Hematopoietic multipotent progenitor cell treated with erythropoietin and hydrocortisone succinate and interleukin-3 and kit ligand, for 8 days (in vitro differentiated cells): ENCODE measurements at regions not wholly inside any gene's neighbourhood (a gene's known extent, or its start where the extent isn't known, plus 50 kb on each side); places are given as distances from the start of the nearest gene placed in this dataset.
"Not testable (repeated sequence)": the region's sequence is repeated elsewhere in the genome, so short reads cannot be mapped to it uniquely, and the experiment has no call there.

Source experiments
- DNase-seq: peaks from one replicate; pipeline ENCODE4 v3.0.0-alpha.2; 2015

DNA sequence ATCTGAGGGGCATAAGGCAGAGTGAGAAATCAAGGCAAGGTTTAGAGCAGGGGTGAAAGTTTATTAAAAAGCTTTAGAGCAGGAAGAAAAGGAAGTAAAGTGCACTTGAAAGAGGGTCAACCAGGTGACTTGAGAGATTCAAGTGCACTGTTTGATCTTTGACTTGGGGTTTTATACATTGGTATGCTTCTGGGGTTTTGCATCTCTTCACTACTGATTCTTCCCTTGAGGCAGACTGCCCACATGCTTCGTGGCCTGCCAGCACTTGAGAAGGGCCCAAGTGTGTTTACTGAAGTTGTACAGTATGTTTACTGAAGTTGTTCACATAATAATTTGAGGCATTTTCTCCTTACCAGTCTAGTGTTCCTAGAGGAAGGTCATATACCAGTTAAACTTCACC lies 367.0 kb upstream of the UBE2E2 start:
- DNase-seq: no peak

DNA sequence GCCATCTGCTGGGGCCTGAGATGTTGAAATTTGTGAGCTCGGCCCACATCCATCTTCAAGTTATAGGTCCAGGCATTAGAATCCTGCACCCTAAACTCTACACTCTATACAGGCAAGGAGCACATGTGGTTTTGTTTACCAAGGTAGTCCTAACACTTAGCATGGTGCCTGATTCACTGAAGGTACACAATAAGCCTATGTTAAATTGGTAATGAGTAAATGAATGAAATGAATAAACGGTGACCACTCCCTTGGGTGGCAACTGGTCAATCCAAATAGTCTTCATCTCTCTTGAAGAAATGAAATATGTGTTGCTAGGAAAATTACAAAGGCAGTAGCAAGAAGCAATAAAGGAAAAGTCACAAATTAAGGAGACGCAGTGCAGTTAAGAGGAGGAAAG lies 359.3 kb upstream of the UBE2E2 start:
- DNase-seq: no peak

DNA sequence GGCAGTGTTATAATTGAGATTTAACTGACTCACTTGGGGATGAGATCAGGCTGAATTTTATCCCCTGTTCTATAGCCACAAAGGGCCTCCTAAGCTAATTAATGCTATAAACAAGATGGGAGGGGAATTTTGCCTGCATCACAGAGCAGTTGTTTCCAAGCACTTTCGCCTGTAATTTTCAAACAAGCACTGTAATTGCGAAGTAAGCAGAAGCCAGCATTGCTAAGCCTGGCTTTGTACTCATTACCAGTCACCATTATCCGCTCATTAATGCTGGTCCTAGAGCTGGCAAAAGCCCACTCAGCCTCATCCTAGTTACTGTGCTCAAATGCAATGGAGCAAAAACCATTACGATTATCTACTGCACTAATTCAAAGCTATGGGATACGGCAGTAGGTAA lies 356.6 kb upstream of the UBE2E2 start:
- no peak for DNase-seq

DNA sequence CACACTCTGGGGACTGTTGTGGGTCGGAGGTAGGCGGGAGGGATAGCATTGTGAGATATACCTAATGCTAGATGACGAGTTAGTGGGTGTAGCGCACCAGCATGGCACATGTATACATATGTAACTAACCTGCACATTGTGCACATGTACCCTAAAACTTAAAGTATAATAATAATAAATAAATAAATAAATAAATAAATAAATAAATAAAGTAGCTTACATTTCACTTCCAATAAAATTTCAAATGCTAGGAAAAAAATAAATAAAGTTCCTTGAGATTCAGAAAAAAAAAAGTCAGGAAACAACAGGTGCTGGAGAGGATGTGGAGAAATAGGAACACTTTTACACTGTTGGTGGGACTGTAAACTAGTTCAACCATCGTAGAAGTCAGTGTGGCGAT lies 353.5 kb upstream of the UBE2E2 start:
- not testable (repeated sequence) for DNase-seq

DNA sequence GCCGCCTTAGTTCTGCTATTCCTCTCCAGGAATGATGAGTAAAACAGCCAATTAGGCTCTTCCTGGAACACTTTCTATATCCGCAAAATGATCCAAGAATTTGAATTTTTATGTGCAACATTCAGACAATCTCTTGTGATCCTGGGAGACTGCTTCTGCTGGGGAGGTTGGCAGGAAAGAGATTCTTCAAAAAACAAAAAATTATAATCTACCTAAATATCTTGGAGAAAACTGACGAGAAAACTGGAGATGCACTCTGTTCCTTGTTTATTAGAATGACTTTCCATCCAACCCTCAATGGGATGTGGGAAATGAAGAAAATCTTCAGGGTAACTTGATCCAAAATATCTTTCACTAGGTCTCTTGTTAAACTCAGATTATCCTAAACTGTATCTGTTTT lies 346.3 kb upstream of the UBE2E2 start:
- DNase-seq: no peak

GRCh38 chr3:22858486-22858885 lies 344.6 kb upstream of the UBE2E2 start:
- DNase-seq: no peak

GRCh38 chr3:22859618-22860017 lies 343.5 kb upstream of the UBE2E2 start:
- DNase-seq: no peak

- DNase-seq: no peak
These were observed 341.7 kb upstream of the UBE2E2 start for GRCh38 chr3:22861426-22861825.

DNA sequence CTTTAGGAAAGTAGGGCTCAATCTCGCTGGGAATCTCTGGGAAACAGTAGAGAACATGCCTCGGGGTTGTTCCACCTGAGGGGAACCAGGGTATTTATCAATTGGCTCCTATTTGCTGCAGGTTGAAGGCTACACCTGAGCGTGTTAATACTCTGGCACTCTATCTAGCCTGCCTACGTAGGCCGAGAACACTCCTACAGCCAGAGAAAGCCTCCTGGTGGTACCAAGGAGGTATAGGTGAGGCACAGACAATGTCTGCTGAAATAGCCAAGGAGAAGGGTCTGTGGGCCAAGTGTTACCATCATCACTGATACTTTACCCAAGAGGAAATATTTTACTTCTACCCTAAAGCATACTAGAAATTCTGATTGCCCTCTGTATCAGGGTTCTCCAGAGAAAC lies 341.0 kb upstream of the UBE2E2 start:
- DNase-seq: no peak

DNA sequence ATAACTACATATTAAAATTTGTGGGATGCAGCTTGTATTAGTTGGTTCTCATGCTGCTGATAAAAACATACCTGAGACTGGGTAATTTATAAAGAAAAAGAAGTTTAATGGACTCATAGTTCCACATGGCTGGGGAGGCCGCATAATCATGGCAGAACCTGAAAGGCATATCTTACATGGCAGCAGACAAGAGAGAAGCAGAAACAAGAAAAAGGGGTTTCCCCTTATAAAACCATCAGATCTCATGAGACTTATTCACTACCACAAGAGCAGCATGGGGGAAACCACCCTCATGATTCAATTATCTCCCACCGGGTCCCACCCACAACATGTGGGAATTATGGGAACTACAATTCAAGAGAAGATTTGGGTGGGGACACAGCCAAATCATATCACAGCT lies 320.3 kb upstream of the UBE2E2 start:
- not testable (repeated sequence) for DNase-seq

DNA sequence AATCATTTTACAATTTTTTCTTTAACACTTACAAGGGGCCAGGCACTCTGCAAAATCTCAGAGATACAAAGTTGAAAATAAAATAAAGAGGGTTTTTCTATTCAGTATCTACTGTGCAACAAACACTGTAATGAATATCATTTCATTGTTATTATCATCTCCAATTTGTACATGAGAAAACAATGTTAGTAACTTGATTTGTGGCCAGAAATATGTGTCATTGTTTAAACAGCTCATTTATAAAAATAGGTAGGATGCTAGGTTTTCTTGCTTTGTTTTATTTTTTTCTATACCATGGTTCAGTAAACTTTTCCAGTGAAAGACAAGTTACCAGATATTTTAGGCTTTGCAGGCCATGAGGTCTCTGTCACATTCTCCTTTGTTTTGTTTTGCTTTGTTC lies 318.1 kb upstream of the UBE2E2 start:
- DNase-seq: no peak

GRCh38 chr3:22885574-22886341 lies 317.4 kb upstream of the UBE2E2 start:
- no peak for DNase-seq

GRCh38 chr3:22886439-22887068 lies 316.6 kb upstream of the UBE2E2 start:
- no peak for DNase-seq

GRCh38 chr3:22887664-22888291 lies 315.3 kb upstream of the UBE2E2 start:
- peak; percentile 59 for DNase-seq

DNA sequence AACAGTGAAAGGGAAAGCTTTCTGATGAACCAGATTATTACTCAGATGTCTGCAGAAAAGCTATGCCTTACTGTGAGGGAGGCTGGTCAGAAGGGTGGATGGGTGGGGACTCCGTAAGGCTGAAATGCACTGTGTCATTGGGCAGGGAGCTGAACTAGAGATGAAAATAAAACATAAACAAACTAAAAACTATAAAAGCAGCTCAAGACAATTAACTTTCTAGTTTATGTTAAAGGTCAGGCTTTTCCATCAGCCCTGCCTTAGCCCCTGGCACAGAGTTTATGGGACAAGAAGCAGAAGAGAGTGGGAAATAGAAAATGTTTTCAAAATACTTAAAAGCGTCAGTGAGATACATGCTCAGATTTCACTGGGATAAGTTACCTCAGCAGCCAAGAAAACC lies 310.0 kb upstream of the UBE2E2 start:
- no peak for DNase-seq

DNA sequence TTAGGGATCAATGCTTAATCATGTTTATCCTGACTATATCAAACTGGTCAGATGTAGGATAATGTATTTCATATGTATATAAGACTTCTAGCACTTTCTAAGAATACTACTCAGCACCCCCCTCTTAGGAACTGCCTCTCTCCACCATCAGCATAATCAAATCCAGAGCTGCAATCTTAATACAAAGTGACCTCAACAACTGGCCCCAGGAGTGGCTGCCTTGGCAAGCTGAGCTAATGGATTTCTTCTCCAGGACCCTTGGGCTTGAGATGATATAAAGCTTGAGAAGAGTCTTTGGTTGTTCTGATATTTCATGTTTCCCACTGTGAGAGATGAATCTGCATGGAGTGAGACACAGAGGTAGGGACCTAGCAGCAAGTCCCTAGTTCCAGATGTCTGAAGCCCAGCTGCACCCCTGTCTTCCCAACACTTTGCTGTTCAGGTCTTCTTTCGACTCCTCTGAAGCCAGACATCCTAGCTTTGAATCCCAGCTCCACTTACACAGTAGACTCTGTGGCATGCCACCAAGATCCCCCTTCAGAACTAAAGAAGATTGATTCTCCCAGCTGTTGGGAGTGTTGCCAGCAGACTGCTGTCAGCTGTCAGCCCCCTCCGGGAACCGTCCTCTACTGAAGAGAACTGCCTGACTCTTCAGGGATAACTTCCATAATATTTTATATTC lies 309.3 kb upstream of the UBE2E2 start:
- DNase-seq: no peak

DNA sequence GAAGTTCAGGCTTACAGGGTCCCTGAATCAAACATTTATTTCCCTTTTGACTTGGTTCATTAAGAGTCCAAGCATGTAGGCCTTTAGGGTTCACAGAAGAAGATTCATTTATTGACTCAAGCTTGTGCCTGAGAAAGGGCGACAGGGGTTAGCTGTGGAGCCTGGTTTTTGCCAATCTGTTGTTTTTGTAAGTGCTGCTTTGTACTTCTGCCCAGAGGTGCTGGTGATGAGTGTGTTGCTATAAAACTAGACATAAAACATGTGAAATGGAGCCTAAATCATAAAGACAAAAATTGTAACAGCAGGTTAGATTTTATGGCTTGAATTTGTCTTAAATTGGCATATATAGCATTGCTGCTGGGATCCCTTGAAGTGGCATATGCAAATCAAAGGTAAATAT lies 308.3 kb upstream of the UBE2E2 start:
- no peak for DNase-seq

- DNase-seq: no peak
These were observed 307.5 kb upstream of the UBE2E2 start for GRCh38 chr3:22895671-22896070.

GRCh38 chr3:22898558-22898957 lies 304.6 kb upstream of the UBE2E2 start:
- DNase-seq: no peak

DNA sequence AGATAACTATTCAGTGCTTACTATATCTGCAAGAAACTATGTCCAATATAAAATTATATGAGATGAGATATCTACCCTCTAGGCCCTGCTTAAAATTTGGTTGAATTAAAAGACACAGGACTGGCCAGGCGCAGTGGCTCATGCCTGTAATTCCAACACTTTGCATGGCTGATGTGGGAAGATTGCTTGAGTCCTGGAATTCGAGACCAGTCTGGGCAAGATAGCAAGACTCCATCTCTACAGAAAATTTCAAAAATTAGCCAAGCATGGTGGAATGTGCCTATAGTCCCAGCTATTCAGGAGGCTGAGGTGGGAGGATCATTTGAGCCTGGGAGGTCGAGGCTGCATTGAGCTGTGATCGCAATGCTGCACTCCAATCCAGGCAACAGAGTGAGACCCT lies 303.7 kb upstream of the UBE2E2 start:
- no peak for DNase-seq

- no peak for DNase-seq
These were observed 302.8 kb upstream of the UBE2E2 start for GRCh38 chr3:22900296-22900695.

- no peak for DNase-seq
These were observed 301.4 kb upstream of the UBE2E2 start for GRCh38 chr3:22901684-22902083.

- DNase-seq: no peak
These were observed 295.9 kb upstream of the UBE2E2 start for GRCh38 chr3:22907161-22907780.
